NOMO-1 treated with DMSO at 0.1 percent for 48 hours (cell line): ENCODE measurements at regions not wholly inside any gene's neighbourhood (a gene's known extent, or its start where the extent isn't known, plus 50 kb on each side); places are given as distances from the start of the nearest gene placed in this dataset.
"Not testable (repeated sequence)": the region's sequence is repeated elsewhere in the genome, so short reads cannot be mapped to it uniquely, and the experiment has no call there.

ENCODE experiments used
- DNase-seq: peaks from one replicate; lab custom pipeline; 2025; ENCODE audit not compliant: unreplicated experiment; lab: John Stamatoyannopoulos, UW

- no peak for DNase-seq
Measured at GRCh38 chr13:42396901-42397655, 125.1 kb downstream of the AKAP11 start.

GRCh38 chr13:42398533-42398932 lies 126.6 kb downstream of the AKAP11 start:
- no peak for DNase-seq

- DNase-seq = no peak
Measured at GRCh38 chr13:42400188-42400833, 128.4 kb downstream of the AKAP11 start.

- no peak for DNase-seq
Measured at GRCh38 chr13:42401376-42401775, 129.4 kb downstream of the AKAP11 start.

GRCh38 chr13:42405665-42406390 lies 133.9 kb downstream of the AKAP11 start:
- no peak for DNase-seq

- no peak for DNase-seq
Measured at GRCh38 chr13:42409075-42409474, 137.1 kb downstream of the AKAP11 start.

GRCh38 chr13:42409551-42409950 lies 137.6 kb downstream of the AKAP11 start:
- no peak for DNase-seq

GRCh38 chr13:42412812-42413483 lies 141.0 kb downstream of the AKAP11 start:
- DNase-seq = no peak

- DNase-seq = no peak
Measured at GRCh38 chr13:42413484-42413815, 141.5 kb downstream of the AKAP11 start.

- DNase-seq = no peak
Measured at GRCh38 chr13:42417626-42418025, 145.7 kb downstream of the AKAP11 start.

- DNase-seq = no peak
Measured at GRCh38 chr13:42418184-42418583, 146.2 kb downstream of the AKAP11 start.

GRCh38 chr13:42420304-42420703 lies 148.4 kb downstream of the AKAP11 start:
- DNase-seq = no peak

- DNase-seq = no peak
Measured at GRCh38 chr13:42422681-42423080, 150.7 kb downstream of the AKAP11 start.

GRCh38 chr13:42424182-42424581 lies 149.8 kb upstream of the TNFSF11 start:
- DNase-seq = no peak

- no peak for DNase-seq
Measured at GRCh38 chr13:42445354-42445753, 128.6 kb upstream of the TNFSF11 start.

- not testable (repeated sequence) for DNase-seq
Measured at GRCh38 chr13:42446597-42446996, 127.4 kb upstream of the TNFSF11 start.

GRCh38 chr13:42453091-42453645 lies 120.8 kb upstream of the TNFSF11 start:
- DNase-seq = no peak

GRCh38 chr13:42454749-42455148 lies 119.2 kb upstream of the TNFSF11 start:
- no peak for DNase-seq

GRCh38 chr13:42458193-42458592 lies 115.8 kb upstream of the TNFSF11 start:
- no peak for DNase-seq

- no peak for DNase-seq
Measured at GRCh38 chr13:42466123-42466522, 107.8 kb upstream of the TNFSF11 start.

- no peak for DNase-seq
Measured at GRCh38 chr13:42466609-42467008, 107.3 kb upstream of the TNFSF11 start.
